Thyroid gland (tissue), 4 donors: ENCODE measurements at regions not wholly inside any gene's neighbourhood (a gene's known extent, or its start where the extent isn't known, plus 50 kb on each side); places are given as distances from the start of the nearest gene placed in this dataset.

ENCODE experiments used
- DNase-seq, 2 donors: peaks; one replicate each; pipeline ENCODE4 v3.0.0-alpha.2; 2019
- H3K27ac ChIP-seq, 3 donors: fragments of 200-600 bp; sonication (generic); 1 replicate in 2 of 3; 2 replicates in 1 of 3; pipeline ENCODE4 v1.5.1; 2016 to 2019; ENCODE audit warnings: mild to moderate bottlenecking in 1 of 3, moderate library complexity in 1 of 3
- H3K27me3 ChIP-seq: fragments of 200-600 bp; sonication (generic); one replicate; pipeline ENCODE4 v1.5.1; 2019
- H3K36me3 ChIP-seq, 2 donors: fragments of 200-600 bp; sonication (generic); one replicate each; pipeline ENCODE4 v1.5.1; 2016 to 2019
- H3K4me1 ChIP-seq, 2 donors: fragments of 200-600 bp; sonication (generic); one replicate each; pipeline ENCODE4 v1.5.1; 2017 to 2019
- H3K4me3 ChIP-seq, 3 donors: fragments of 200-600 bp; sonication (generic); replicated peaks in 1 of 3; 1 replicate in 2 of 3; 2 replicates in 1 of 3; pipeline ENCODE4 v1.5.1; 2016; ENCODE audit warnings: mild to moderate bottlenecking in 1 of 3
- H3K9me3 ChIP-seq: fragments of 200-600 bp; sonication (generic); one replicate; pipeline ENCODE4 v1.5.1; 2017
- POLR2A ChIP-seq, 2 donors: fragments of 450-650 bp; IDR thresholded peaks; one replicate each; pipeline ENCODE4 v1.6.1; 2017; ENCODE audit warnings: antibody characterized with exemption in 2 of 2, mild to moderate bottlenecking in 2 of 2, moderate library complexity in 1 of 2
- WGBS, 2 donors: methylation state at CpG; one replicate each; pipeline ENCODE4 v1.1.5; 2017; 5-methylcytosine and 5-hydroxymethylcytosine counted together
- intact Hi-C: fragments of 100-400 bp; cut with DNase I; formaldehyde crosslinking; loops from one replicate; pipeline ENCODE4 v1.15.1; 2023
- TF ChIP-seq, protein P1 (sequence below), 6 experiments: fragments of 200-600 bp in 3 of 6; fragments of 450-650 bp in 3 of 6; sonication (generic) in 3 of 6; IDR thresholded peaks; one replicate each; pipeline ENCODE4 v1.5.1; 2016 to 2019; ENCODE audit warnings: antibody characterized with exemption in 6 of 6, mild to moderate bottlenecking in 2 of 6, inconsistent platforms in 1 of 6, moderate library complexity in 1 of 6

DNA sequence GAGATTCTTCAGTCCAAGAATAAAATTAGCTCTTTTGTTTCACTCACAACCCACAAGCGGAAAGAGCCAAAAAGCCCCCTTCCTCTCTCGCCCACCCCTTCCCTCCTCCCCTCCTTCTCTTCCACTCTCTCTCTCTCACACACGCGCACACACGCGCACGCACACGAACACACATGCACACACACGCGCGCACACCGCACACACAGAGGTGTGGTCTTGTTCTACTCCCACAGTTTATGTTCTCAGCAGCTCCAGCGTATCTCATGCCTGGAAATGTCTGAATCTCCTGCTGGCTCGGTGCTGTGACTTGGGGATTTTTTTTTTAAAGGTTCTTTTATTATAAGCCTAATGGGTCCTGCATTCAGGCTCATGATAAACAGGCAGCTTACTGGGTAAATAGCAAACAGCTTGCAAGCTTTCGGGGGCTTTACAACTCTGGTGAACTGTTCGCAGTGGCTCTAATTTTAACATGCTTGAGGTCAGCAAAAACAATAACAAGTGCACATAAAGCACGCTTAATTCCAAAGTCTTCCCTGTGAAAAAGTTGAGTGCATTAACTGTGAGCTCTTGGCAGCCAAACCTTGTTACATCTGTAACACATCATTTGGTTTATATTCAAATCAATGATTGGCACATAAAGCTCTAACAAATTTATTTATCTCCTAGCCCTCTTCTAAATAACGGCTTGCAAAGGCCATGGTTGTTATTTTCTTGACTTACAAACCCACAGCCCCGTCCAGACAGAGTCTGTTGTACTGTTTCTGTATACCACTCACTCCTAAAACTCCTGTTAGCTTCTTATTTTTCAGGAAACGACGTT, 424.1 kb upstream of the MGMT start:
- Histone ChIP-seq H3K27me3 (no peaks in the 10 kb centered on the region), H3K36me3 (no peaks in the 10 kb centered on the region)
- WGBS, 2 donors: 65 to 74% methylated on average over 21 of the region's 21 CpGs

DNA sequence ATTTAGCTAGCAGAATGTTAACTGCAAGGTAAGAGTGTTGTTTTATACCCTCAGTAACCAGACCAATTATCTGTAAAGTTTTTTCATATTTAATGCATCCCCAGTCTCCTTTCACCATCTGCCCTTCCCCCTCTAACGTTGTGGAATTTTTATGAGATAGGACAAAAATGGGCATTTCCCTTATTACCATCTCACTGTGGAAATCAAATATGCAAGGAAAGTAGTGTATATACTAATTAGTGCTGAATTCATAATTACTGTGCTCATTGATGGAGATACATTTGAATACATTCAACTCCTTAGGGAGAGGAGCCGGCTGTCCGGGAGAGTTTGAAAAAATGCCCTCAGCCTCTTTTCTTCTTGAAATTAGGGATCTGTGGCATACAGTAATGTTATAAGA, 423.4 kb upstream of the MGMT start:
- no peaks in the 10 kb centered on the region for H3K27me3 ChIP-seq
- no peak overlapping the region for H3K27ac ChIP-seq
- no peak overlapping the region for H3K4me3 ChIP-seq
- H3K4me1 ChIP-seq: peaks cover 0 to 4% of the 10 kb centered on the region in 2 donors
- H3K9me3 ChIP-seq: no peaks in the 10 kb centered on the region
- no peaks in the 10 kb centered on the region for H3K36me3 ChIP-seq
- WGBS, 2 donors: 85 to 95% methylated on average over 3 of the region's 3 CpGs
- intact Hi-C loops: no loop called here
- TF ChIP-seq, protein P1, sequence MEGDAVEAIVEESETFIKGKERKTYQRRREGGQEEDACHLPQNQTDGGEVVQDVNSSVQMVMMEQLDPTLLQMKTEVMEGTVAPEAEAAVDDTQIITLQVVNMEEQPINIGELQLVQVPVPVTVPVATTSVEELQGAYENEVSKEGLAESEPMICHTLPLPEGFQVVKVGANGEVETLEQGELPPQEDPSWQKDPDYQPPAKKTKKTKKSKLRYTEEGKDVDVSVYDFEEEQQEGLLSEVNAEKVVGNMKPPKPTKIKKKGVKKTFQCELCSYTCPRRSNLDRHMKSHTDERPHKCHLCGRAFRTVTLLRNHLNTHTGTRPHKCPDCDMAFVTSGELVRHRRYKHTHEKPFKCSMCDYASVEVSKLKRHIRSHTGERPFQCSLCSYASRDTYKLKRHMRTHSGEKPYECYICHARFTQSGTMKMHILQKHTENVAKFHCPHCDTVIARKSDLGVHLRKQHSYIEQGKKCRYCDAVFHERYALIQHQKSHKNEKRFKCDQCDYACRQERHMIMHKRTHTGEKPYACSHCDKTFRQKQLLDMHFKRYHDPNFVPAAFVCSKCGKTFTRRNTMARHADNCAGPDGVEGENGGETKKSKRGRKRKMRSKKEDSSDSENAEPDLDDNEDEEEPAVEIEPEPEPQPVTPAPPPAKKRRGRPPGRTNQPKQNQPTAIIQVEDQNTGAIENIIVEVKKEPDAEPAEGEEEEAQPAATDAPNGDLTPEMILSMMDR (IDR thresholded peaks at IDR 0.05): no peak
- TF ChIP-seq POLR2A (IDR thresholded peaks at IDR 0.05): no peak
- no peak for DNase-seq

More for the DNA sequence above, 424.1 kb upstream of the MGMT start:
- DNase-seq: no peak
- Histone ChIP-seq H3K27ac (no peak overlapping the region), H3K4me1 (peaks cover 3 to 4% of the 10 kb centered on the region in 2 donors), H3K9me3 (no peaks in the 10 kb centered on the region), H3K4me3 (no peak overlapping the region)
- intact Hi-C loops: no loop called here
- TF ChIP-seq, protein P1 (IDR thresholded peaks at IDR 0.05): no peak
- TF ChIP-seq POLR2A (IDR thresholded peaks at IDR 0.05): no peak

DNA sequence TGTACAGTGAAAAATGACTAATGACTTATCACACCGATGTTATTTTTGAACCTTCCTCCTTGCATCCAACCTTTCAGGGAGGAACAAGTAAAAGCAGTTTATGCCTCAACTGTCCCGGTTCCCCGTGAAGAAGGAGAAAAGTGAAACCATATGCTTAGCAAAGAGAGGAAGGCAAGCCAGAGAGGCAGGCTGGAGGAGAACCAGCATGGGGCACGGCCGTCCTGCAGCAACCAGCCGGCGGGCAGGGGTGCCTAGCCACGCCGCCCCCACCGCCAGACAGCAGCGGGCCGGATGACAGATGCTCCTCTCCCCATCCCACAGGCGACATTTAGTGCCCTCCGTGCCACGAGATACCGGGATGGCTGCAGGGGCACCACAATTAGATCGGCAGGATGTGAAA, 421.4 kb upstream of the MGMT start:
- H3K9me3 ChIP-seq: no peaks in the 10 kb centered on the region
- H3K27me3 ChIP-seq: no peaks in the 10 kb centered on the region
- TF ChIP-seq, protein P1 (IDR thresholded peaks at IDR 0.05): no peak
- TF ChIP-seq POLR2A (IDR thresholded peaks at IDR 0.05): no peak
- 69 to 76% methylated on average over 17 of the region's 17 CpGs for WGBS, 2 donors
- peaks cover 0 to 4% of the 10 kb centered on the region in 2 donors for H3K4me1 ChIP-seq
- no peak for DNase-seq
- no peak overlapping the region for H3K4me3 ChIP-seq
- no peak overlapping the region for H3K27ac ChIP-seq
- intact Hi-C loops: no loop called here
- no peaks in the 10 kb centered on the region for H3K36me3 ChIP-seq

DNA sequence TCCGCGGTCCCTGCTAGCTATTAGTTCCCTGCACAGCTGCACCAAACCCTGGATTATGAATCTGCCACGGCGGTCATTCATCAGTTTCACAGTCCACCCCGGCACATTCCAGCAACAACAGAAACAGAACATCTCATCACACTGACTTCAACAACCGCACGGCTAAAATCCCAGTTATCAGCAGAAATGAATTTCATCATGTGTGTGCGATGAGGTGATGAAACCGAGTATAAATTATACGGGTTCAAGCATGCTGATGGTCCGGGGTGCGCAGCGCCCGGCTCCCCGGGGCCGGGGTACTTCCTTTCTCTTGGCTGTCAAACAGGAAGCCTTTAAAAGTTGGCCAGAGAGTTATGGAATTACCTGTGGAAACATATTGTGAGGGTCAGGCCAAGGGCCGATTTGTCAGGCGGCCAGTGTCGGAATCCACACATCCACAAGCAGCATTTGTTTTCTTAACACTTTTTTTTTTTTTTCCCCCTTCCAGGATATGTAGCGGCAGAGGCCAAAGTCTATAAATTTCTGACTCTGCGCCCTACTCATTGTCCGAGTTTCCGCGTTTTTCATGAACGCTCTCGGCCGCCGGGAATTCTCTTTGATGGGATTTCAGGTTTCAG, 420.9 kb upstream of the MGMT start:
- 65 to 67% methylated on average over 28 of the region's 28 CpGs for WGBS, 2 donors
- peak in 1 of 2 donors; percentile 9 for DNase-seq
- intact Hi-C loops: no loop called here
- H3K27ac ChIP-seq: no peak overlapping the region
- H3K4me3 ChIP-seq: no peak overlapping the region
- H3K36me3 ChIP-seq: no peaks in the 10 kb centered on the region
- TF ChIP-seq, protein P1 (IDR thresholded peaks at IDR 0.05): no peak
- TF ChIP-seq POLR2A (IDR thresholded peaks at IDR 0.05): no peak
- no peaks in the 10 kb centered on the region for H3K9me3 ChIP-seq
- H3K4me1 ChIP-seq: peaks cover 0 to 4% of the 10 kb centered on the region in 2 donors
- no peaks in the 10 kb centered on the region for H3K27me3 ChIP-seq

DNA sequence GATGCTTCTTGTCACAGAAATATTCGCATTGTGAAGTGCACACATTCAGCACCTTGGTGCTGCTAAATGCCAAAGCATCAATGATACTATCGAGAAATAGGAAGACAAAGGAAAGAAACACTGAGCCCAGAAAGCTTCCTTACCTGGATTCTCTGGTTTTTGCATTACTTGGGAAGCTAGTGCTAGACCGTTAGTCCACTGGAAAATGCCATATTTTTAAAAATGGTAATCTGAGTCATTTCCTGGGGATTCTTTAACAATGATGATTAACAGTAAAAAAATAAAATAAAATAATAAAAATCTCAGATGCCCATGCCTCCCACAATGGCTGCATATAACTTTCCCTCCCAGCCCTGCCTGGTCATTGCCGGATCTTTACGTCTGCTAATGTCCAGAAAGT, 420.1 kb upstream of the MGMT start:
- 85 to 87% methylated on average over 5 of the region's 5 CpGs for WGBS, 2 donors
- Histone ChIP-seq H3K9me3 (no peaks in the 10 kb centered on the region), H3K36me3 (no peaks in the 10 kb centered on the region), H3K27ac (no peak overlapping the region), H3K4me1 (peaks cover 0 to 4% of the 10 kb centered on the region in 2 donors), H3K27me3 (no peaks in the 10 kb centered on the region), H3K4me3 (no peak overlapping the region)
- no peak for TF ChIP-seq POLR2A (IDR thresholded peaks at IDR 0.05)
- TF ChIP-seq, protein P1 (IDR thresholded peaks at IDR 0.05): no peak
- intact Hi-C loops: no loop called here
- DNase-seq: no peak
